ENCODE measurements at regions not wholly inside any gene's neighbourhood (a gene's known extent, or its start where the extent isn't known, plus 50 kb on each side); places are given as distances from the start of the nearest gene placed in this dataset.

DNA sequence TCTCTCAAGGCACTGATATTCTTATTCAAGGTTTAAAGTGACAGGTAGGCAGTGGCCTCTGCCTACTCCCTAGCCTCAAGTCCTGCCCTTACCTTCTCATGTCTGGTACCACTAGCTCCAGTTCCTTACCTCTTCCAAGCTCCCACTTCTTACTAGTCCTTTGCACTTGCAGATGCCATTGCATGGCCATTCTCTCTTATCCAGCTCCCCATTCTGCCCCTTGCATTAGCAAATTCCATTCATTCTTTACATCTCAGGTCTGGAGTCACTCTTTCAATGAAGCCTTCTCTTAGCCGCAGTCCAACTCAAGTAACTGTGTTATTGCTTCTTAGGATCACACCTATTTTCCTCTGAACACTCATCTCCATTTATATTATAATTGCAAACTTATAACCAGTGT lies 807.1 kb downstream of the EDEM1 start:
- H3K79me2 ChIP-seq (ENCODE audit: control insufficient read depth, insufficient read depth, low read length): no peaks in the 10 kb centered on the region
- POLR2A ChIA-PET: no interaction called here

GRCh38 chr3:6018456-6018855 lies 830.9 kb downstream of the EDEM1 start:
- no peaks in the 10 kb centered on the region for H3K9me1 ChIP-seq (replicated peaks; ENCODE audit: control insufficient read depth, extremely low read depth, insufficient read depth, low read length)
- CTCF ChIA-PET: no interaction called here
- no peak overlapping the region for H3K4me3 ChIP-seq (replicated peaks in 1 of 3; ENCODE audit: insufficient read depth in 1 of 3, low read depth in 1 of 3, low read length in 3 of 3)
- peaks cover 3% of the 10 kb centered on the region for H3K9me3 ChIP-seq (replicated peaks; ENCODE audit: control insufficient read depth, insufficient read depth, low read length)
- no peak overlapping the region for H2AFZ ChIP-seq (ENCODE audit: low read depth, low read length)
- intact Hi-C loops (cut with micrococcal nuclease) (no loop called here), dilution Hi-C loops (cut with MboI; ENCODE audit: extremely low pct_ligation_motif_present, low sequenced_read_pairs) (no loop called here)
- H3K36me3 ChIP-seq (ENCODE audit: control insufficient read depth in 2 of 2, extremely low read depth in 1 of 2, insufficient read depth in 2 of 2, low read length in 2 of 2): no peaks in the 10 kb centered on the region
- no peak overlapping the region for H3K27ac ChIP-seq (ENCODE audit: insufficient read depth, low read depth, low read length)
- POLR2A ChIA-PET: no interaction called here
- no peak overlapping the region for H3K4me2 ChIP-seq (ENCODE audit: insufficient read depth, low read length)
- no peaks in the 10 kb centered on the region for H3K27me3 ChIP-seq (ENCODE audit: control insufficient read depth in 2 of 2, insufficient read depth in 2 of 2, low read length in 2 of 2)
- H3K9ac ChIP-seq (replicated peaks; ENCODE audit: extremely low read depth, insufficient read depth, low read length): no peak overlapping the region
- FAIRE-seq (no peak), DNase-seq (ENCODE audit: low read depth, low spot score) (no peak)
- no TSS peak for BruUV-seq (replicated peaks)
- no peaks in the 10 kb centered on the region for H3K79me2 ChIP-seq (ENCODE audit: control insufficient read depth, insufficient read depth, low read length)
- no peaks in the 10 kb centered on the region for H4K20me1 ChIP-seq (replicated peaks; ENCODE audit: control insufficient read depth, extremely low read depth, insufficient read depth, low read length)
- no peak for TF ChIP-seq JUN (IDR thresholded peaks at IDR 0.05; ENCODE audit: borderline replicate concordance, insufficient read depth, insufficient read length, low read depth)
- TF ChIP-seq, protein P1, sequence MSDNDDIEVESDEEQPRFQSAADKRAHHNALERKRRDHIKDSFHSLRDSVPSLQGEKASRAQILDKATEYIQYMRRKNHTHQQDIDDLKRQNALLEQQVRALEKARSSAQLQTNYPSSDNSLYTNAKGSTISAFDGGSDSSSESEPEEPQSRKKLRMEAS (IDR thresholded peaks at IDR 0.05; ENCODE audit: insufficient read depth, insufficient read length): no peak
- no peak for TF ChIP-seq MYC (IDR thresholded peaks at IDR 0.05; ENCODE audit: low read depth, low read length)
- TF ChIP-seq GATA2 (IDR thresholded peaks at IDR 0.05; ENCODE audit: insufficient read depth, insufficient read length, low read depth, low read length): no peak
- TF ChIP-seq EZH2 (IDR thresholded peaks at IDR 0.05; ENCODE audit: borderline replicate concordance, low read depth, low read length, severe bottlenecking): no peak
- no peak for TF ChIP-seq FOS (IDR thresholded peaks at IDR 0.05; ENCODE audit: borderline replicate concordance, insufficient read depth, low read length)
- no peak for TF ChIP-seq POLR2AphosphoS5 (IDR thresholded peaks at IDR 0.05; ENCODE audit: insufficient read depth, low read depth, low read length)
- no peaks in the 10 kb centered on the region for H3K4me1 ChIP-seq (ENCODE audit: control insufficient read depth, extremely low read depth, insufficient read depth, low read length)

More for the DNA sequence above, 807.1 kb downstream of the EDEM1 start:
- DNase-seq (ENCODE audit: low read depth, low spot score) (no peak), FAIRE-seq (no peak)
- H3K4me1 ChIP-seq (ENCODE audit: control insufficient read depth, extremely low read depth, insufficient read depth, low read length): no peaks in the 10 kb centered on the region
- H3K27ac ChIP-seq (ENCODE audit: insufficient read depth, low read depth, low read length): no peak overlapping the region
- H3K9me3 ChIP-seq (replicated peaks; ENCODE audit: control insufficient read depth, insufficient read depth, low read length): peaks cover 5% of the 10 kb centered on the region
- H4K20me1 ChIP-seq (replicated peaks; ENCODE audit: control insufficient read depth, extremely low read depth, insufficient read depth, low read length): no peaks in the 10 kb centered on the region
- no peaks in the 10 kb centered on the region for H3K9me1 ChIP-seq (replicated peaks; ENCODE audit: control insufficient read depth, extremely low read depth, insufficient read depth, low read length)
- no TSS peak for BruUV-seq (replicated peaks)
- H3K4me2 ChIP-seq (ENCODE audit: insufficient read depth, low read length): no peak overlapping the region
- H3K9ac ChIP-seq (replicated peaks; ENCODE audit: extremely low read depth, insufficient read depth, low read length): no peak overlapping the region
- no peak overlapping the region for H3K4me3 ChIP-seq (replicated peaks in 1 of 3; ENCODE audit: insufficient read depth in 1 of 3, low read depth in 1 of 3, low read length in 3 of 3)
- TF ChIP-seq MYC (IDR thresholded peaks at IDR 0.05; ENCODE audit: low read depth, low read length) (no peak), EZH2 (IDR thresholded peaks at IDR 0.05; ENCODE audit: borderline replicate concordance, low read depth, low read length, severe bottlenecking) (no peak), CTCF (IDR thresholded peaks at IDR 0.05; ENCODE audit: extremely low read depth in 1 of 2, insufficient read depth in 1 of 2, low read depth in 1 of 2, low read length in 2 of 2) (no peak), JUN (IDR thresholded peaks at IDR 0.05; ENCODE audit: borderline replicate concordance, insufficient read depth, insufficient read length, low read depth) (no peak)
- no peaks in the 10 kb centered on the region for H3K36me3 ChIP-seq (ENCODE audit: control insufficient read depth in 2 of 2, extremely low read depth in 1 of 2, insufficient read depth in 2 of 2, low read length in 2 of 2)
- intact Hi-C loops (cut with micrococcal nuclease) (no loop called here), dilution Hi-C loops (cut with MboI; ENCODE audit: extremely low pct_ligation_motif_present, low sequenced_read_pairs) (no loop called here)
- H3K27me3 ChIP-seq (ENCODE audit: control insufficient read depth in 2 of 2, insufficient read depth in 2 of 2, low read length in 2 of 2): no peaks in the 10 kb centered on the region
- H2AFZ ChIP-seq (ENCODE audit: low read depth, low read length): no peak overlapping the region
- CTCF ChIA-PET: no interaction called here

Data from endothelial cell of umbilical vein (primary cell).